Islet precursor cell (in vitro differentiated cells): ENCODE measurements at regions not wholly inside any gene's neighbourhood (a gene's known extent, or its start where the extent isn't known, plus 50 kb on each side); places are given as distances from the start of the nearest gene placed in this dataset.
"Not testable (repeated sequence)": the region's sequence is repeated elsewhere in the genome, so short reads cannot be mapped to it uniquely, and the experiment has no call there.

ENCODE experiments used
- DNase-seq: peaks from one replicate; pipeline ENCODE4 v3.0.0-alpha.2; 2018

- no peak for DNase-seq
Measured at GRCh38 chr10:52558090-52558489, 214.5 kb downstream of the MBL2 start.

- no peak for DNase-seq
Measured at GRCh38 chr10:52561322-52561721, 211.3 kb downstream of the MBL2 start.

GRCh38 chr10:52563360-52563759 lies 209.2 kb downstream of the MBL2 start:
- DNase-seq, result no peak

GRCh38 chr10:52566471-52567246 lies 205.9 kb downstream of the MBL2 start:
- no peak for DNase-seq

GRCh38 chr10:52567247-52567580 lies 205.4 kb downstream of the MBL2 start:
- no peak for DNase-seq

GRCh38 chr10:52568309-52568708 lies 204.3 kb downstream of the MBL2 start:
- no peak for DNase-seq

GRCh38 chr10:52570490-52570889 lies 202.1 kb downstream of the MBL2 start:
- DNase-seq, result no peak

GRCh38 chr10:52571018-52571417 lies 201.6 kb downstream of the MBL2 start:
- DNase-seq, result no peak

GRCh38 chr10:52571516-52572182 lies 200.9 kb downstream of the MBL2 start:
- no peak for DNase-seq

GRCh38 chr10:52573347-52573746 lies 199.2 kb downstream of the MBL2 start:
- DNase-seq, result no peak

- DNase-seq, result no peak
Measured at GRCh38 chr10:52574697-52575096, 197.9 kb downstream of the MBL2 start.

- DNase-seq, result no peak
Measured at GRCh38 chr10:52577047-52577446, 195.5 kb downstream of the MBL2 start.

GRCh38 chr10:52578871-52579405 lies 193.6 kb downstream of the MBL2 start:
- no peak for DNase-seq

- DNase-seq, result not testable (repeated sequence)
Measured at GRCh38 chr10:52581636-52582035, 190.9 kb downstream of the MBL2 start.

GRCh38 chr10:52583336-52583735 lies 189.2 kb downstream of the MBL2 start:
- DNase-seq, result no peak

GRCh38 chr10:52586710-52587109 lies 185.9 kb downstream of the MBL2 start:
- no peak for DNase-seq

GRCh38 chr10:52597189-52597863 lies 175.3 kb downstream of the MBL2 start:
- DNase-seq, result no peak

GRCh38 chr10:52598936-52599335 lies 173.6 kb downstream of the MBL2 start:
- DNase-seq, result no peak

- no peak for DNase-seq
Measured at GRCh38 chr10:52599551-52600200, 172.9 kb downstream of the MBL2 start.

GRCh38 chr10:52604131-52604530 lies 168.5 kb downstream of the MBL2 start:
- DNase-seq, result not testable (repeated sequence)

- DNase-seq, result no peak
Measured at GRCh38 chr10:52609071-52609470, 163.5 kb downstream of the MBL2 start.

GRCh38 chr10:52609626-52610240 lies 162.9 kb downstream of the MBL2 start:
- peak; percentile 79 for DNase-seq

- DNase-seq, result no peak
Measured at GRCh38 chr10:52615331-52615730, 157.3 kb downstream of the MBL2 start.
